Muscle of arm (tissue), 1 donor: ENCODE measurements at regions not wholly inside any gene's neighbourhood (a gene's known extent, or its start where the extent isn't known, plus 50 kb on each side); places are given as distances from the start of the nearest gene placed in this dataset.

ENCODE experiments used
- DNase-seq: peaks from one replicate; pipeline ENCODE4 v3.0.0-alpha.2; 2013

DNA sequence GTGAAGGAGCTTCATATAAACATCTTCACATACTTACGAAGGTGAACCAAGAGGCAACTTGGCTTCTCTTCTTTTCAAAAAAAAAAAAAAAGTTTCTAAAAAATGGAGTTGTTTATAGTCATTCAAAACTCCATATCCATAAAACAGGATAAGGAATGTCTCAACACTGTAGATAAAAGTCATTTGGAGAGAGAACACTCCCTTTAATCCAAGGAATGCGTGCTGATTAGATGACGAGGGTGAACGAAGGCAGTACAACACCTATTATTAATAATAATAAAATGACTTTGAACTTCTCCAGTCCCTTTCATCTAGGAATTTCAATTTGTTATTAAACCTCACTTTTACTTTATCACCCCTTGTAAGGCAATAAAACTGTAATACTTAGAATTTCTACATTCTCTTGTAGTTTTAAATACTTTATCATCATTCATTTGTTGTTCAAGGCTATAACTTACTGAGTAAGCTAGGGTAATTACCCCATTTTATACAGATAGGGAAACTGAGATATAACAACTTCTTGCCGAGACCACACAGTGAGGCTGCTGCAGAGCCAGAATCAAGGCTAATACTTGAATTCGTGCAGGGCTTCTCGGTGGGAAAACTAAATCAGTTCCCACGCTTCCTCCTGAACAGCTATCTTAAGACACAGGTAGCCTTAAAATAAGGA lies 377.1 kb downstream of the EFNA5 start:
- no peak for DNase-seq

DNA sequence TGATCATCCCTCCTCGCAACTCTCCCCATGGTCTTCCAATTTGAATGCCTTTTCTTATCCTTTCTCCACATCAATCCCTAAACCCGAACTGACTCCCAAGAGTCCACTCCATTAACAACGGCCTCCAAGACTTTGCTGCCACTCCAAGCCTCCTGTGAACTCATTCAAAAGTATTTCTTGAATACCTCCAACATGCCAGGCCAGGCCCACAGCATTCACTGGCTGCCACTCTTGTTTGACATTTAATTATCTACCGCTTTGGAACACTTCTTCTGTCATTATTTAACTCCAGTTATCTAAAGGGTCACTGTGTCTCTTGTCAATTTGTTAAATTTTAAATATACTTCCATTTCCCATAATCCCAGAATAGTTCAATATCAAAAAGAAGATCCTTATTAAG lies 378.9 kb downstream of the EFNA5 start:
- no peak for DNase-seq

DNA sequence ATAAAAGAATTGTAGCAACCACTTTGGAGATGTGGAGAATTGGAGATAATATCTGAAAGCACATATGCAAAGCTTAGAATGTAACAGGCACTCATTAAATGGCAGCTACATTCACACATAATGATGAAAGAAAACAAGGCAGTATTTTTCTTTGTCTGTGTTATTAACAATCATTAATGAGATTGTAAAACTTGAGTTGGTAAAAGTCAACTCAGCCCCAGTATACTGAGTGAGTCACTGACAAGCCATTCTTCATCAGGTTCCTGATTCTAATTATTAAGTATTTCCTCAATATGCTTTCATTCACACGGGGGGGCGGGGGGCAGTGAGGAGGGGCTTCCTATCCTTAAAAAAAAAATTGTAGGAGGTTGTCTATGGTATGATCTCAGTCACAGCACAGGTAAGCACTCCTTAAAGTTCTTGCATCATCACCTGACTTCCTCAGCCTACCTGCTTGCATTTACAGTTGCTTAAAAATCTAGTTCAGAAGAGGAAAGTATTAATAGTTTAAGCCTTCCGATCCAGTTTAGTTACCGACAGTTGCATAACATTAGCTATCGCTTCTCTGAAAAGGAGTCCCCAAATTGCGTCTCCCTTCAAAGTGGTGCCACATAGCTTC lies 379.8 kb downstream of the EFNA5 start:
- no peak for DNase-seq

DNA sequence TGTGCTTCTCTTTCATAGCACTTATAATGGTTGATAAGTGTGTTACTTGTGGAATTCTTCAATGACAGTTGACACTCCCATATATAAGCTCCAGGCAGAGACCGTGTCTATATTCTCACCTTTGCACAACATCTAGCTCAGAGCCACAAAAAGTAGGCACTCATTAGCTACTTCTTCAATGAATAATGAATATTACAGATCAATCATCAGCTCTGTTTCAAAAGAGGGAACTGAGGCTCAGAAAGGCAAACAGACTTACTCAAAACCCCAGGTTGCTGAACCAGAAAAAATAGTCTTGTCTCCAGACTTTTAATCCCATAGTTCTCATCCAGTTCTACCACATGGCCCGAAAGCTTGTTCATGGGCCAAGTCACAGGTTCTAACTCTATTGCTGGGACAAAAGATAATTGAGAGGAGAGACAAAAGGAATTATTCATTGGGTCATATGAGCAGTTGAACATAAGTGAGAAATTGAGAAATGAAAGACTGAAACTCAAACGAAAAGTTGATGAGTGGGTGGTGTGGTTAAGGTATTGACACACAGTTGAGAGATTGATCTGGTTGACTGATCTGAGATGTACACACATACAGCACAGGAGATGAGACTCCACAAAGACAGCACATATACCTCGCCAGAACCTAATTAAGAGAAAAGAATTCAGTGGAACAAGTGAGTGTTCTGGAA lies 381.6 kb downstream of the EFNA5 start:
- no peak for DNase-seq

DNA sequence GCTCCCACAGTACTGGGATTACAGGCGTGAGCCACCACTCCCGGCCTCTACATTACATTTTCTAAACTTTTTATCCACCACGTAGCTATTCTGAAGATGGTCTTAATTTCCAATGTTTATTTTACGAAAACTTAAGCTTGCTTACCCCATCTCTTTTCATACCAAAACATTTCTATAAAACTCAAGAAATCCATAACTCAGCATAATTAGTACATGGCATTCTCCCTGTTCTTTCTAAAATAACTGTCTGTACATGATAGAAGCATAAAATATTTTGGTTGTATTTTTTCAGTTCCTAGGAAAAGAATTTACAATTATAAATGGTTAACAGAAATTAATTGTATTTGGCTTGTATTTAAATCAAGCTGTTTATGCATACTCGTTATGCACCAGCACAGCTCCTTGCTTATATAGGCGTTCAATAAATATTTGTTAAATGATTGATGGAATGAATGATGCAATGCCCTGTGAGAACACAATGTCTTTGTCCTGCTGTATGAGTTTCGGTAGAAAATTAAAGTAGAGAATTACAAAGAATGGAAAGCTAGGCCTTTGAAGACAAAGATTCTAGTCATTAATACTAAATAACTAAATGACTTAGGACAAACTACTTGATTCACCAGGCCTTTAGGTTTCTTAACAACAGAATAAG lies 384.2 kb downstream of the EFNA5 start:
- no peak for DNase-seq

DNA sequence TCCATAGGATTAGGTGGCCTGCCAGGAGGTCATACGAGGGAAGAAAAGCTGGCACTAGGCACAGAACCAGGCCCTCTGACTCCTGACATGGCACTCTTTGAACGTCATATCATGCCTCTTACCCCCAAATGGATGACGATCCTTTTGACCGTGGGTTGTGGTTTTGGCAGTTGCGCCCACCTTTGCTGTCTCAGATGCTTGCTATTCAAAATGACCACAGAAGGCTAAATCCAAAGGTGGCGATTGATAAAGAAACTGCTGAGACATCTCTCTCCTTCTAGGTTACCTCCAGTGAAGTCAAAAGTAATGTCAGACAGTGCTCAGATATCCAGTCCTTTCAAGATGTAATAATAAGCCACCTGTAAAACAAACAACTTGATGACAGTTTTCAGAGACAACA lies 385.0 kb downstream of the EFNA5 start:
- DNase-seq, result no peak

DNA sequence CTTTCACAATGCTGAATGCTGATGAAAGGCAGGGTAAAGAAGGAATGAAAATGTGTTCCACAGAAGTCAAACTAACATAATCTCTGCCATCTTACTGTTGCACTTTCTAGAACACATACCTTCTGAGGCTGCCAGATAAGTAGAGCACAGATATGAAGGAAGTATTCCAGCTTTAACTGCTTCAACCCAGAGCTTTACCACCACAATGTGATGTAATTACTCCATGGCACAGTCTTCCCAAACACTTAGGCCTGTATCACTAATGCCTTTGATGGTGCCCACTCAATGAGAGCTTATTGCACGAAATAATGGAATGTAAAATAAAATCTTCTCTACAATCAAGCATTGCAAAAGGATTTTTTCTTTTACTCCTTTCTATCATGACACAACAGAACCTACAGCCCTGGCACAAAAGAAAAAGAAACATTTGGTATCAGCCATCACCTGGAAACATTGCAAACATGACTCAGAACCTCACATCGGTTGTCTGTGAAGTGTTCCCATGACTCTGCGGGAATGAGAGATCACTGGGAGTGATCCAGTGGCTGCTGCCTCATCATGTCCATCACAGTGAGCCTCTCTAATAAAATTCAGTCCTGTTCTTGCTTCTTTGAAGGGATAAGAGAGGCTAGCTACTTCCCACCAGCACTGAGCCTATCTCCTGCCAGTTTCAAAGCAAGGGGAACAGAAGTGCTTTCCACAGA lies 385.8 kb downstream of the EFNA5 start:
- DNase-seq, result no peak

DNA sequence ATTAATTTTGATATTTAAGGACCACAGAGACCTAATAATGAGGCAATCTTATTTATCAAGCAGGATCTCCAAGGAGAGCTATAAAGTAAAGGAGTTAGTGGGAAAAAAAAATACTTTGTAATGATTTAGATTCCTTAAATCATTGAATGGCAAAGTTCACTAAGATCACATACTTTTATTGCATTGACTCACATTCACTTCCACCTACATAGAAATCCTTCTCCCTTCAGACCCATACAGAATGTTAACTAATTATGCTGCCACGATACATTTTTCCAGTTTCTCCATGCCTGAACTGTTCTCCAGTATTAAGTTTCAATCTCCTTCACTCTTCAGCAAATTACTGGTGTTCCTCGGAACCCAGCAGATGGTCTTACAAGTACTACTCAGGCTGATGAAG lies 388.7 kb downstream of the EFNA5 start:
- DNase-seq, result no peak

DNA sequence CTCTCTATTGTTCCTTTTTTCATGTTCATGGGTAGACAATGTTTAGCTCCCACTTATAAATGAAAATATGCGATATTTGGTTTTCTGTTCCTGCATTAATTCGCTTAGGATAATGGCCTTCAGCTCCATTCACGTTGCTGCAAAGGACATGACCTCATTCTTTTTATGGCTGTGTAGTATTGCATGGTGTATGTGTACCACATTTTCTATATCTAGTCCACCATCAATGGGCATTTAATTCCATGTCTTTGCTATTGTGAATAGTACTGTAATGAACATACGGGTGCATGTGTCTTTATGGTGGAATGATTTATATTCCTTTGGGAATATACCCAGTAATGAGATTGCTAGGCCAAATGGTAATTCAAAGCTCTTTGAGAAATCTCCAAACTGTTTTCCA lies 392.0 kb downstream of the EFNA5 start:
- DNase-seq, result no peak

DNA sequence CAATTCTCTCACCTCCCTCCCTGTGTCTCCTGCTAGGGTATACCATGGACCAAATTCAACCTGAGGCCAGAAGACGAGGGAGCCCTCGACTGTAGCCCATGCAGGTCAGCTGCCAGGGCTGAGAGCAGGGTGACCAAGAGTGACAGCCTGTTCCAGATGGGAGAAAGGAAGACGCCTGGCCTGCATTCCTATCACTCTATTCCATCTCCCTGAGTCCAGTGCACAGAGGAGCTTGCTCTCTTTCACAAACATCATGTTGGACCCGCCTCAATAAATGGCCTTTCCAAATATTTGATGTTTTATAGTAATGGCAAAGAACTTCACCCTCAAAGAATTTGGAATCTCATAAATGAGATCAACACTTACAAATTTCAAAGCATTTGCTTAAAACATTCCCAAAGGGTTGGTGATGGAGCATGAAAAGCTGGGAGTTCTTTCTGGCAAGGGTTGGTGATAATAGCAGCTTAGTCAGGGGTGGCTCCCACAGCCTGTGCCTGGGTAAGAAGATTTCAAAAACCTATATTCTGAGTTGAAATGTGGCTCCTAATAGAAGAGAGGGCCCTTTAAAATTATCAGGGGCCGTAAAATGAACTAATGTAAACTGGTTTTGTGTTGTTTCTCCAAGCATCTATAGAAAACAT lies 393.1 kb downstream of the EFNA5 start:
- DNase-seq, result no peak

DNA sequence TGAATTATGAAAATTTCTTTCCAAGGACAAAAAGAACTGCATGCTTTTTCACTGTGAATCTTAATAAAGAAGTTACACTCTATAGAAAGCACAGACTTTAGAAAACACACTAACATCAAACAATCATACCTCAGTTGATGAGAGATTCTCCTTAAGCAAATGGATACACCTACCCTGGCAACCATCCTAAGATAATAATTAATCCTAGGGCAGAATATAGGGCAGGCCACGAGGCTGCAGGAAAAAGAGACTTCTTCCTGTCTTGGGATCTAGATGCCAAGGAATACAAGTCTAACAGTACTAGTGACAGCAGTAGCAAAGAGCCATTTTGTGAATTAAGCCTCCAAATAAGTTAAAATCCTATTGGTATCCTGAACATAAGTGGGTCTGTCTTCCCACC lies 395.4 kb downstream of the EFNA5 start:
- DNase-seq, result no peak

DNA sequence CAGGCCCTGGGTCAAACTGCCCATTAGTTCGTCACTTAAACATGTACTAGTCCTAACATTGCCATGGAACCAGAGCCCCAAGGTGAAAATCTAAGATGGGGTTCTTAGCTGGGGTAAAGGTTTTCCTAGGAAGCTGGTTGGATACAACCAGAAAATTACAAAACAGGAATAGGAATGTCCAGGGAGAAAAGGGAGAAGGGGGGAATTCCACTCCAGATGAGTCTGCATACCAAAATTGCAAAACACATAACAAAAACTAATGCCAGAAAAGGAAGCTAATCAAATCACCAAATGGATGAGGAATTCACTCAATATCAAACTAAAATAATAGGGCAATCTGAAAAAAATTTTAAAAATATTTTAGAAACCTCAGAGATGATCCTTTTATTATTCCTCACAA lies 396.2 kb downstream of the EFNA5 start:
- DNase-seq, result no peak

DNA sequence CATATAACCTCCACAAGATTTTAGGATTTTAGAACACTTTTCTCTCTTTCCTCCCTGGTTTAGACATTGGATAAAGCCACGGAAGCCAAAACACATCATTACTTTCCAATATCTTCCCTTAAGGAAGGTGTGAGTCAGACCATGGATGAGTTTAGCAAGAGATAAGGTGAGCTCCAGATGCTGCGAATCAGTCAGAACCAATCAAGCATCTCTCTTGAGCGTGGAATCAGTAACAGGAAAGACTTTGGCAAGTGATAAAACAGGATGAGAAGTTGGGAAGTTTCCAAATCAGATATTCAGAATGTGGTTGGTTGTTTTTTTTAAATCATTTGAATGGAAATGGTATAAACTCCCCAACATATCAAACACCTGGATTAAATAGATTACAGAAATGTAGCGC lies 397.8 kb downstream of the EFNA5 start:
- DNase-seq, result no peak

DNA sequence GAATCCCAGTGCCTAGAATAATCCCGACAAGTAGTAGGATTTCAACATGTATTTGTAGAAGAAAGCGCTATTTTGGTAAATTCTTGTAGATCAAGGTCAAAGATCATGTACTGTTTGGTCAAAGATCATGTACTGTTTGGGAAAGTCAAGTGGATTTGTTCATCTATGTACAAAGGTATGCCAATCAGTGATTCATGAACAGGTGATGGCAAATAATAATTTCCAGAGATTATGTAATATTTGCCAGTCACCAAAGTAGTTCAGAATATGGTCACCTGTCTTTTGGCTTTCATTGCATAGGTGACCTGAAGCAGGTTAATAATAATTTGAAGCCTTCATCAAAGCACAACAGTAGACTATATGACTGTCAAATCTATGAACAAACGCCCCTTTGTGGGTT lies 398.2 kb downstream of the EFNA5 start:
- DNase-seq, result no peak

DNA sequence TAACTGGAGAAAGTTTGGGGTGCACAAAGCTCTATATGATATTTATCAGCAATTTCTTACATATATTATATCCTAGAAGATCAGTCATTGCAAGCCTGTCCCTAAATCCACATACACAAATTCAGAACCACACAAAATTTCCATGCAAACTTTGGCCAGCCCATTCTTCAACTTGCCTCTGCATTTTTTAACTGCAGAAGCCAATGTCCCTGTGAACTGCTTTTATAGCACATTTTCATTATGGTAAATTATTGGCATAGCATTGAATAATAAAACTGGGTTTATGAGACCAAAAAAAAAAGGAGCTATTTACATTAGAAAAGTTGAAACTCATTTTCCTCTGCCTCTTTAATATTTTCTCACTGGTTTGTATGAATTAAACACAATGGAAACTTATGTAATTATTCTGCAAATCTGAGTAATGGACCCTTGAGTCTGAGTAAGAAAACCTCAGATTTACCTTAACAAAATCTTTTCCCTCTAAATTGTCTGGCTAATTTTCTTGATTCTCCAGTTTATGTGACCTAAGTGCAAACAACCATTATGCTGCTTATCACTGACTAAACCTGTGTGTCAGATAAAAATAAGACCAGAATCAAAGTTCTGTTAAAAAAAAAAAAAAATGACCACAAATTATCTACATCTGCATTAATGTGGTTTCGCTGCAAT lies 398.9 kb downstream of the EFNA5 start:
- no peak for DNase-seq

DNA sequence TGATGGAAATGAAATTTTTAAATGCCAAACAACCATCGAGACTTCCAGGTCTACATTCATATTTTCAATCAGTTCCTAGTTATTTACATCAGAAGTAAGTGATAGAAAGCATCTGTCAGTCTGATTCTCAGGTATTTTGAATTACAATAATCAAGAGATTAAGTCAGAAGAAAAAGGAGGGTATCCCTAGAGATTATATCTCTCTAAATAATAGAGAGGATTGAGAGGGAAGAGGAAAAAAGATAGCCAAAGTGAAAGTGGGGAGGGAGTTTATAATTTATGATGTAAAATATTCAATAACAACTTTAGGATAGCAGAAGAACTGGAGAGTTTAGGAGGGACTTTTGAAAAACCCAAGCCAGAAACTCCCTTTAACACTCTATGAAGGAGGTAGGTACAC lies 400.2 kb downstream of the EFNA5 start:
- no peak for DNase-seq

DNA sequence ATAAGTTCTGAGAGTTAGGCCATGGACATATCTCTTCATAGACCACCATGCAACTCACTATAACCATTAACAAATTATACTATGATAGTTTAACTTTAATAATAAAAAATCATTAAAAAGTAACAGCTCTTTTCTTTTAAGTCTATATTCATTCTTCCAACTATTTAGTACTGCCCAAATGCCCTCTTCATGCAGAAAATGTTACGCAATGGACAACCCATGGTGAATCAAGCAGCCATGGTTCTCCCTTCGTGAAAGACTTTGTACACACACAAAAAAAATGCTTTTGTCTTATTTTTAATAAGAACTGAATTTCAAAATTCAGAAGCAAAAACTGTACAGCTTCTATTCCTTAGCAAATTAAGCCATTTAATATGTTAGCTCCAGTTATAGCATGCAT lies 401.1 kb downstream of the EFNA5 start:
- DNase-seq, result no peak

DNA sequence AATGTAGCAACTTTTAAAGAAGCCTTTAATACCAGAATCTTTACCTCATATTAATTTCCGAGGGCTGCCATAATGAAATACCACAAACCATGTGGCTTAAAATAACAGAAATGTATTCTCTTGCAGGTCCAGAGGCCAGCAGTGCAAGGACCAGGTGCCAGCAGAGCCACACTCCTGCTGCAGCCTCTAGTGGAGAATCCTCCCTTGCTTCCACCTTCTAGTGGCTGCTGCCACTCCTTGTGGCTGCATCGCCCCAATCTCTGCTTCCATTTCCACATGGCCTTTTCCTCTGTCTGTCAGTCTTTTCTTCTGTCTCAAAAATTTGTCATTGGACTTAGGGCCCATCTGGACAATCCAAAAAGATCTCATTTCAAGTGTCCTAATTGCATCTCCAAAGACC lies 401.5 kb downstream of the EFNA5 start:
- no peak for DNase-seq

DNA sequence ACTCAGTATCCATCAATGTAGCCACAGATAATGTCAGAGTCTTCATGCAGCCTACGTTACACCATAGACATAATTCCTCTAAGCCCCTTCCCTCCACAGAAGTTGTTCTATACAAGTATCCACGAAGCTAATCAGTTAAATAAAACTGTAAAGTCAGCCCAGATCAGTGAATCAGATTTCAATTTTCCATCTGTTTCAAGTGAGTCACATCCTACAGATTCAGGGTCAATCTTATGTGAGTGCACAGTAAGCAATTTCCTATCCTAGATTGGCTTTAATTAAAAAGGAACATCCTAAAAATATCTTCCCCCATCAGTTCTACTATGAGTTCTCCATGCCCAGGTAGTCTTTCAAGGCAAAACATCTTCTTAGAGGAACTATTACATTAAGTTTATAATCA lies 402.5 kb downstream of the EFNA5 start:
- DNase-seq, result no peak

DNA sequence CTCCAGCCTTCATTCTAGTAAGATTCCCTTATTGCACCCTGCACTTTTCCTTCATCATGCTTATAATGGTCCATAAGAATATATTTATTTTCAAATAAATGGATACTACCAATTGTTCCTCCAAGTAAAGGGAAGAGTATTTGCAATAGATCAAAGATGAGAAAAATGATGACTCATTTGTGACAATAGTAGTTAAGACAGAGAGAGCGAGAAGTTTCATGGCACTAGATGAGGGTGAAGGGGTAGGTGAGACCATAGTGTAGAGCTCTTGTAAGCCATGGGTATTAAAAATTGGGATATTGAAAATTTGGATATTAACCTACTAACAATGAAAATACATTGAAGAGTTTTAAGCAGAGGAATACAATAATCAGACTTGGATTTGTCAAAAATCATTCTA lies 404.6 kb downstream of the EFNA5 start:
- no peak for DNase-seq

DNA sequence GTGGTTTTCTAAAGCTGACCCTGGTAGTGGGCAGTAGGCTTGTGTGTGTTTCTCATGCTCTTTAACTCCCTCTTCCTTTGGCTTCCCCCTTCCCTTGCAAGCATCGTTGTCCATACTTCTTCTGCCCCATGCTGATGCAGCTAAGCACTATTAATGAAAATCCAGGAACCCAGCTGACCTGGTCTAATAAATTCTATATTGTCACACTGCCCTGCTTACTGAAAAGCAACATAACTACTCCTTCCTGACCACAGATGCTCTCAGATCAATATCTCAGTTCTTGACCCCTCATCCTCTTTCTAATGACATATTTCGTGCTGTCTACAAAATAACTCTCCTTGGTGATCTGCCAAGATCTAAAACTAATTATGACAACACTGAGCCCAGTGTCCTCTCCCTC lies 405.5 kb downstream of the EFNA5 start:
- no peak for DNase-seq
